ENCODE measurements at regions not wholly inside any gene's neighbourhood (a gene's known extent, or its start where the extent isn't known, plus 50 kb on each side); places are given as distances from the start of the nearest gene placed in this dataset.
"Not testable (repeated sequence)": the region's sequence is repeated elsewhere in the genome, so short reads cannot be mapped to it uniquely, and the experiment has no call there.

- intact Hi-C loops (cut with DNase I): no loop called here
- DNase-seq: no peak
These were observed 432.4 kb downstream of the GBA3 start for GRCh38 chr4:23125118-23125517.

- intact Hi-C loops (cut with DNase I): no loop called here
- no peak for DNase-seq
These were observed 430.1 kb downstream of the GBA3 start for GRCh38 chr4:23122666-23123400.

GRCh38 chr4:23120374-23120773 is 427.6 kb downstream of the GBA3 start:
- DNase-seq: no peak
- intact Hi-C loops (cut with DNase I): no loop called here

- intact Hi-C loops (cut with DNase I): no loop called here
- DNase-seq: no peak
These were observed 425.1 kb downstream of the GBA3 start for GRCh38 chr4:23117826-23118225.

GRCh38 chr4:23114538-23114937 is 421.8 kb downstream of the GBA3 start:
- intact Hi-C loops (cut with DNase I): no loop called here
- DNase-seq: no peak

GRCh38 chr4:23113104-23113503 is 420.4 kb downstream of the GBA3 start:
- intact Hi-C loops (cut with DNase I): no loop called here

GRCh38 chr4:23106516-23106915 is 413.8 kb downstream of the GBA3 start:
- DNase-seq: no peak
- intact Hi-C loops (cut with DNase I): no loop called here

More at GRCh38 chr4:23113104-23113503, 420.4 kb downstream of the GBA3 start:
- DNase-seq: no peak

- intact Hi-C loops (cut with DNase I): no loop called here
- no peak for DNase-seq
These were observed 413.1 kb downstream of the GBA3 start for GRCh38 chr4:23105759-23106370.

- intact Hi-C loops (cut with DNase I): no loop called here
- no peak for DNase-seq
These were observed 404.5 kb downstream of the GBA3 start for GRCh38 chr4:23097251-23097650.

- DNase-seq: no peak
- intact Hi-C loops (cut with DNase I): no loop called here
These were observed 399.0 kb downstream of the GBA3 start for GRCh38 chr4:23091711-23092110.

- DNase-seq: no peak
- intact Hi-C loops (cut with DNase I): no loop called here
These were observed 392.5 kb downstream of the GBA3 start for GRCh38 chr4:23085249-23085568.

GRCh38 chr4:23084559-23085248 is 392.0 kb downstream of the GBA3 start:
- no peak for DNase-seq
- intact Hi-C loops (cut with DNase I): no loop called here

GRCh38 chr4:23083391-23083790 is 390.7 kb downstream of the GBA3 start:
- no peak for DNase-seq
- intact Hi-C loops (cut with DNase I): no loop called here

- intact Hi-C loops (cut with DNase I); DNase-seq: not testable (repeated sequence)
These were observed 387.4 kb downstream of the GBA3 start for GRCh38 chr4:23080171-23080570.

GRCh38 chr4:23070848-23071570 is 378.3 kb downstream of the GBA3 start:
- intact Hi-C loops (cut with DNase I): no loop called here
- no peak for DNase-seq

- intact Hi-C loops (cut with DNase I): no loop called here
These were observed 376.0 kb downstream of the GBA3 start for GRCh38 chr4:23068756-23069155.

GRCh38 chr4:23068287-23068686 is 375.6 kb downstream of the GBA3 start:
- DNase-seq: no peak
- intact Hi-C loops (cut with DNase I): no loop called here

More at GRCh38 chr4:23068756-23069155, 376.0 kb downstream of the GBA3 start:
- DNase-seq: no peak

GRCh38 chr4:23062188-23062587 is 369.5 kb downstream of the GBA3 start:
- DNase-seq: no peak
- intact Hi-C loops (cut with DNase I): no loop called here

GRCh38 chr4:23061431-23061830 is 368.7 kb downstream of the GBA3 start:
- intact Hi-C loops (cut with DNase I): no loop called here
- DNase-seq: no peak

- intact Hi-C loops (cut with DNase I): no loop called here
- DNase-seq: no peak
These were observed 368.0 kb downstream of the GBA3 start for GRCh38 chr4:23060776-23061175.

- intact Hi-C loops (cut with DNase I): no loop called here
- DNase-seq: no peak
These were observed 365.5 kb downstream of the GBA3 start for GRCh38 chr4:23058165-23058776.
